CD14-positive monocyte (primary cell): ENCODE measurements at regions not wholly inside any gene's neighbourhood (a gene's known extent, or its start where the extent isn't known, plus 50 kb on each side); places are given as distances from the start of the nearest gene placed in this dataset.
A peak's percentile ranks its signal among the peaks of the same experiment; 100 is the strongest.

ENCODE experiments used
- DNase-seq, 3 donors: peaks; one replicate each; pipeline ENCODE4 v3.0.0-alpha.2; 2011 to 2022
- H2AFZ ChIP-seq: 2 replicates; pipeline ENCODE4 v1.6.0; 2012; ENCODE audit warnings: mild to moderate bottlenecking, low read depth, low read length, inconsistent platforms; ENCODE audit not compliant: insufficient read depth, poor library complexity, severe bottlenecking
- H3K27ac ChIP-seq, 2 donors: 1 replicate in 1 of 2; 2 replicates in 1 of 2; pipeline ENCODE4 v1.5.1; 2012 to 2013; ENCODE audit warnings: low read length in 2 of 2, control low read depth in 1 of 2, inconsistent platforms in 1 of 2, low read depth in 1 of 2, mild to moderate bottlenecking in 1 of 2
- H3K27me3 ChIP-seq, 2 donors: one replicate each; pipeline versions ENCODE4 v1.6.0 to v1.6.1; 2011 to 2013; ENCODE audit warnings: low read length in 2 of 2; ENCODE audit not compliant: control insufficient read depth in 2 of 2, insufficient read depth in 2 of 2
- H3K36me3 ChIP-seq, 2 donors: replicated peaks in 1 of 2; 1 replicate in 1 of 2; 2 replicates in 1 of 2; pipeline versions ENCODE4 v1.5.1 to v1.6.1; 2012 to 2013; ENCODE audit warnings: low read length in 2 of 2, control low read depth in 1 of 2, inconsistent platforms in 1 of 2, mild to moderate bottlenecking in 1 of 2; ENCODE audit not compliant: insufficient read depth in 2 of 2, control insufficient read depth in 1 of 2
- H3K4me1 ChIP-seq, 2 donors: 1 replicate in 1 of 2; 2 replicates in 1 of 2; pipeline versions ENCODE4 v1.5.1 to v1.6.1; 2012 to 2013; ENCODE audit warnings: low read length in 2 of 2, control low read depth in 1 of 2, inconsistent platforms in 1 of 2, mild to moderate bottlenecking in 1 of 2, moderate library complexity in 1 of 2; ENCODE audit not compliant: insufficient read depth in 2 of 2, control insufficient read depth in 1 of 2
- H3K4me2 ChIP-seq: replicated peaks from 2 replicates; pipeline ENCODE3; 2012; ENCODE audit warnings: low read length, moderate library complexity, mild to moderate bottlenecking; ENCODE audit not compliant: poor library complexity, severe bottlenecking; ENCODE audit errors: extremely low read depth
- H3K4me3 ChIP-seq, 3 experiments: fragments of 200-600 bp in 1 of 3; sonication (generic) in 1 of 3; replicated peaks in 1 of 3; 1 replicate in 2 of 3; 2 replicates in 1 of 3; pipeline ENCODE4 v1.5.1; 2011 to 2013; ENCODE audit warnings: low read length in 3 of 3, mild to moderate bottlenecking in 3 of 3, control low read depth in 2 of 3, low read depth in 2 of 3, inconsistent platforms in 1 of 3, moderate library complexity in 1 of 3
- H3K79me2 ChIP-seq: 2 replicates; pipeline ENCODE4 v1.6.0; 2012; ENCODE audit warnings: mild to moderate bottlenecking, control low read depth, inconsistent platforms, low read length, moderate library complexity; ENCODE audit not compliant: insufficient read depth
- H3K9ac ChIP-seq: 2 replicates; pipeline ENCODE4 v1.6.0; 2017; ENCODE audit warnings: low read length, mild to moderate bottlenecking; ENCODE audit not compliant: insufficient read depth, poor library complexity, severe bottlenecking
- H3K9me3 ChIP-seq, 2 donors: replicated peaks in 1 of 2; 1 replicate in 1 of 2; 2 replicates in 1 of 2; pipeline versions ENCODE4 v1.5.1 to v1.6.1; 2012 to 2013; ENCODE audit warnings: low read length in 2 of 2, control low read depth in 1 of 2; ENCODE audit not compliant: control insufficient read depth in 1 of 2, insufficient read depth in 1 of 2
- H4K20me1 ChIP-seq: 2 replicates; pipeline ENCODE4 v1.6.0; 2012; ENCODE audit warnings: mild to moderate bottlenecking, low read length, control low read depth, moderate library complexity; ENCODE audit not compliant: insufficient read depth
- H3K27ac Mint-ChIP-seq, 7 donors: one replicate each; pipeline ENCODE4 v1.8.0; 2020; ENCODE audit warnings: mild to moderate bottlenecking in 7 of 7, mixed read lengths in 7 of 7, moderate library complexity in 6 of 7, inconsistent platforms in 2 of 7
- H3K27me3 Mint-ChIP-seq, 3 donors: one replicate each; pipeline ENCODE4 v1.8.0; 2021 to 2022; ENCODE audit warnings: low read depth in 3 of 3, mild to moderate bottlenecking in 3 of 3, mixed read lengths in 3 of 3, moderate library complexity in 3 of 3, inconsistent platforms in 1 of 3
- H3K36me3 Mint-ChIP-seq, 2 donors: one replicate each; pipeline ENCODE4 v1.8.0; 2020; ENCODE audit warnings: mixed read lengths in 2 of 2, inconsistent platforms in 1 of 2, mild to moderate bottlenecking in 1 of 2
- H3K4me1 Mint-ChIP-seq: one replicate; pipeline ENCODE4 v1.8.0; 2020; ENCODE audit warnings: mild to moderate bottlenecking, mixed read lengths
- H3K4me3 Mint-ChIP-seq, 2 donors: one replicate each; pipeline ENCODE4 v1.8.0; 2020; ENCODE audit warnings: mild to moderate bottlenecking in 2 of 2, mixed read lengths in 2 of 2, moderate library complexity in 1 of 2
- H3K9me3 Mint-ChIP-seq, 7 donors: one replicate each; pipeline ENCODE4 v1.8.0; 2020 to 2022; ENCODE audit warnings: mixed read lengths in 7 of 7, mild to moderate bottlenecking in 6 of 7, moderate library complexity in 6 of 7, inconsistent platforms in 2 of 7
- WGBS: methylation state at CpG from one replicate; pipeline ENCODE4 v1.1.5; 2013; ENCODE audit warnings: missing lambda C conversion rate; ENCODE audit not compliant: insufficient coverage; 5-methylcytosine and 5-hydroxymethylcytosine counted together
- intact Hi-C, 2 donors: fragments of 100-400 bp; cut with micrococcal nuclease; formaldehyde crosslinking; loops; one replicate each; pipeline versions ENCODE4 v1.15.0 to v1.15.1; 2023
- TF ChIP-seq, protein P1 (sequence below): fragments of 200-600 bp; IDR thresholded peaks from one replicate; pipeline ENCODE4 v1.8.0; 2022; ENCODE audit warnings: antibody characterized with exemption, mild to moderate bottlenecking

GRCh38 chr1:100643471-100644196, 75.9 kb upstream of the VCAM1 start:
- Histone ChIP-seq H3K4me2 (no peak overlapping the region), H3K27ac (no peak overlapping the region), H2AFZ (no peak overlapping the region), H3K9ac (no peak overlapping the region), H3K27me3 (no peaks in the 10 kb centered on the region), H3K9me3 (peaks cover 0 to 17% of the 10 kb centered on the region in 2 donors), H3K4me1 (no peaks in the 10 kb centered on the region), H4K20me1 (no peaks in the 10 kb centered on the region), H3K36me3 (no peaks in the 10 kb centered on the region), H3K79me2 (no peaks in the 10 kb centered on the region), H3K4me3 (no peak overlapping the region)
- intact Hi-C loops = no loop called here
- Mint-ChIP-seq H3K36me3 (no peaks in the 10 kb centered on the region), H3K27me3 (no peaks in the 10 kb centered on the region), H3K4me3 (no peak overlapping the region), H3K4me1 (no peaks in the 10 kb centered on the region), H3K27ac (peak overlapping the region in 1 of 7 donors; percentile 55), H3K9me3 (peaks cover 4 to 21% (median 12%) of the 10 kb centered on the region in 7 donors)
- TF ChIP-seq, protein P1, sequence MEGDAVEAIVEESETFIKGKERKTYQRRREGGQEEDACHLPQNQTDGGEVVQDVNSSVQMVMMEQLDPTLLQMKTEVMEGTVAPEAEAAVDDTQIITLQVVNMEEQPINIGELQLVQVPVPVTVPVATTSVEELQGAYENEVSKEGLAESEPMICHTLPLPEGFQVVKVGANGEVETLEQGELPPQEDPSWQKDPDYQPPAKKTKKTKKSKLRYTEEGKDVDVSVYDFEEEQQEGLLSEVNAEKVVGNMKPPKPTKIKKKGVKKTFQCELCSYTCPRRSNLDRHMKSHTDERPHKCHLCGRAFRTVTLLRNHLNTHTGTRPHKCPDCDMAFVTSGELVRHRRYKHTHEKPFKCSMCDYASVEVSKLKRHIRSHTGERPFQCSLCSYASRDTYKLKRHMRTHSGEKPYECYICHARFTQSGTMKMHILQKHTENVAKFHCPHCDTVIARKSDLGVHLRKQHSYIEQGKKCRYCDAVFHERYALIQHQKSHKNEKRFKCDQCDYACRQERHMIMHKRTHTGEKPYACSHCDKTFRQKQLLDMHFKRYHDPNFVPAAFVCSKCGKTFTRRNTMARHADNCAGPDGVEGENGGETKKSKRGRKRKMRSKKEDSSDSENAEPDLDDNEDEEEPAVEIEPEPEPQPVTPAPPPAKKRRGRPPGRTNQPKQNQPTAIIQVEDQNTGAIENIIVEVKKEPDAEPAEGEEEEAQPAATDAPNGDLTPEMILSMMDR = no peak
- WGBS = 86% methylated on average over 3 of the region's 4 CpGs
- no peak for DNase-seq

DNA sequence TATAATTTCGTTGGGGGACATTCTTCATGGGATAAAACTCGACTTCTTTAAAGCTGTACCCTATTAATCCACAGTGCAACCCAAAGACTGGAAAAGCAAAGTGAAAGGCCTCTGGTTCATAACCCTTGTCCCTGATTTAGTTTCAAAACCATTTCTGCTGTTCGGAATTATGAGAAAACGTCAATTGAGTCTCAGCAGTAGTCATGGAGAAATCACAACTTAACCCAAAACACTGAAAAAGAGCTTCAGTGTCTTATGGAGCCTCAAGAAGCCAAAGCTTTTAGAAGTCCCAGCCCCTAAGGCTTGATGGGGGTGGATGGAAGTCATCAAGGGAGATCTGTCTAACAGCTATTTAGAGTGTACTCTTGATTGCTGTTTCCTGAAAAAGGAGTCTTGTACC, 73.5 kb upstream of the VCAM1 start:
- Mint-ChIP-seq H3K4me1 (no peaks in the 10 kb centered on the region), H3K27me3 (no peaks in the 10 kb centered on the region), H3K9me3 (peaks cover 11 to 38% (median 19%) of the 10 kb centered on the region in 7 donors), H3K4me3 (no peak overlapping the region), H3K36me3 (no peaks in the 10 kb centered on the region), H3K27ac (no peak overlapping the region)
- Histone ChIP-seq H3K79me2 (no peaks in the 10 kb centered on the region), H3K36me3 (no peaks in the 10 kb centered on the region), H4K20me1 (no peaks in the 10 kb centered on the region), H3K4me1 (no peaks in the 10 kb centered on the region), H3K9ac (no peak overlapping the region), H3K9me3 (peaks cover 0 to 17% of the 10 kb centered on the region in 2 donors), H3K4me2 (no peak overlapping the region), H3K27me3 (no peaks in the 10 kb centered on the region), H3K27ac (no peak overlapping the region), H2AFZ (peak overlapping the region; percentile 2), H3K4me3 (no peak overlapping the region)
- DNase-seq = no peak
- intact Hi-C loops = no loop called here
- WGBS = 86% methylated on average over 1 of the region's 4 CpGs
- TF ChIP-seq, protein P1 = no peak
